Endothelial cell of umbilical vein (primary cell): ENCODE measurements at regions not wholly inside any gene's neighbourhood (a gene's known extent, or its start where the extent isn't known, plus 50 kb on each side); places are given as distances from the start of the nearest gene placed in this dataset.

Experiments used
- CTCF ChIP-seq, 2 donors: IDR thresholded peaks; 1 replicate in 1 of 2; 2 replicates in 1 of 2; pipeline ENCODE4 v1.5.1; 2011; ENCODE audit warnings: low read length in 2 of 2, mild to moderate bottlenecking in 2 of 2, moderate library complexity in 2 of 2, control low read depth in 1 of 2, inconsistent platforms in 1 of 2, low read depth in 1 of 2; ENCODE audit not compliant: insufficient read depth in 1 of 2; ENCODE audit errors: extremely low read depth in 1 of 2
- POLR2AphosphoS5 ChIP-seq: IDR thresholded peaks from 2 replicates; pipeline ENCODE4 v1.6.1; 2012; ENCODE audit warnings: low read depth, mild to moderate bottlenecking, control low read depth, low read length, moderate library complexity; ENCODE audit not compliant: insufficient read depth

GRCh38 chr6:50992704-50993625 lies 174.3 kb downstream of the TFAP2B start:
- TF ChIP-seq POLR2AphosphoS5 (no peak), CTCF (IDR thresholded peaks at IDR 0.05; ENCODE audit: extremely low read depth in 1 of 2, insufficient read depth in 1 of 2, low read depth in 1 of 2, low read length in 2 of 2) (no peak)
